CD4-positive, alpha-beta T cell treated with Interleukin-4 for 4 hours (primary cell): ENCODE measurements at regions not wholly inside any gene's neighbourhood (a gene's known extent, or its start where the extent isn't known, plus 50 kb on each side); places are given as distances from the start of the nearest gene placed in this dataset.

Source experiments
- DNase-seq: peaks from one replicate; pipeline ENCODE4 v3.0.0-alpha.2; 2020

- DNase-seq = no peak
Observed at GRCh38 chr21:35682904-35683549, 377.3 kb downstream of the SETD4 start.

DNA sequence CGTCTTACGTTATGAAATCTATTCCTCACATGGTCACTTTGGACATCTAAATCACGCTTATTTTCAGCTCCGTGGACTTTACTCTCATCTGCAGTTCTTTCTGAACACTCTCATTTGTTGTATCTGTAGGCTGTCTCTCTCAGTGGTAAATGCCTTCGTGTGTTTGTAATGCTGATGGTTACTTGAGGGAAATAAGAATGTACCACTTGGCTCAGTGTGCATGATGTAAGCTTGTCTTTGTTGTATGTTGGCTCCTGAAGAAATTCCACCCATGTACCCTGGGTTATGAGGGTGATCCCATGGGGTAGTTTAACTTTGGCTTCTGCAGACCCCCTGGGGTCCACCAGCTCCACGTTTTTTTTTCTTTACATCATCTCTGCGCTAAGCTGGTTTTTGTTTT lies 378.4 kb downstream of the SETD4 start:
- DNase-seq = no peak

DNA sequence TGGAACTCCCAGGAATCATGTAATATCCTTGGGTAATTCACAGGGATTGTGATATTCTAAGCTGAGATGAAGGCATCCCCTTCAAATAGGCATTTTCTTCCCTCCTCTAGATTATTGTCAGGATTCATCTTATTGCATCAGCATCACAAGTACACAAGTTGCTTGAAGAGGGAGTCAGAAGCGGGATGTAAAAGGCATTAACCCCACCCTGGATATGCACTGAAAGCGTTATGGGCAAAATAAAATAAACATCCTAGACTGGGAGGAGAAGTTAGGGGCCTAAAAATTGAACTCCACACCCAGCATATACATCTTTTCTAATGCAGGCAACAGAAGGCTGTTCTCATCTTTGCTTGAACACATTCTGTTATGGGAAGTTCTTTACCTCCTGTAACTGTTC lies 381.2 kb downstream of the SETD4 start:
- no peak for DNase-seq

DNA sequence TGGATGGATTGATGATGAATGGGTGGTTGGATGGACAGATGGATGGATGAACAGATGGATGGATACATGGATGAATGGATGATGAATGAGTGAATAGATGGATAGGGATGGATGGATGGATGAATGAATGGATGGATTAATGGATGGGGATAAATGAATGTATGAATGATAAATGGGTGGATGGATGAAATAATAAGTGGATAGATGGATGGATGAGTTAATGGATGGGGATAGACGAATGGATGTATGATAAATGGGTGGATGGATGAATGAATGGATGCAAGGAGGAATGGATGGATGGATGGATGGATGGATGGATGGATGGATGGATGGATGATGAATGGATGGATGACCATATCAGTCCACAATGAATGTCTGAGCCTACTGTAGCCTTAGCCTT lies 381.9 kb downstream of the SETD4 start:
- no peak for DNase-seq

DNA sequence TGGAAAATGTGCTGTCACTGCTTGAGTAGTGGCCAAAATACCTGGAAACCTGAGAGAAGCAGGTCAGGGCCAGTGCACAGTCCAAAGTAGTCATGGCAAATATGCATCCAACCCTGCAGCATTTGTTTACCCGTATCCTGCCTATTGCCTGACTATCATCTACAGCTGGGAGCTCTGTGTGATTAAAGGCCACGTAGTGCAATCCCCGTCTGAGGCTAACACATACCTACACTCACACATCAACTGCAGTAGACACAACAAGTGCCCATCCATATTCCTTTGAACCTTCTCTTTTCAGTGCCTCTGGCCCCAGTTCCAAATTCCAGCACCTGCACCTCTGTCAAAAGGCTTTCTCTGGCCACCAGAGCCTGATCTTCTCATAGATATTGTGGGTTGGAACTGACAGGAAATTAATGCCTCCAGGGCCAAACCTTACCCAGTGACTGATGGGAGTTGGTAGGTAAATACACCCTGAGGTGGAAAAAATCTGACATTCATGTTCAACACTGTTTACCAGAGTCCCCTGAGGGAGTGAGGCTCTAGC lies 383.0 kb downstream of the SETD4 start:
- DNase-seq = no peak

DNA sequence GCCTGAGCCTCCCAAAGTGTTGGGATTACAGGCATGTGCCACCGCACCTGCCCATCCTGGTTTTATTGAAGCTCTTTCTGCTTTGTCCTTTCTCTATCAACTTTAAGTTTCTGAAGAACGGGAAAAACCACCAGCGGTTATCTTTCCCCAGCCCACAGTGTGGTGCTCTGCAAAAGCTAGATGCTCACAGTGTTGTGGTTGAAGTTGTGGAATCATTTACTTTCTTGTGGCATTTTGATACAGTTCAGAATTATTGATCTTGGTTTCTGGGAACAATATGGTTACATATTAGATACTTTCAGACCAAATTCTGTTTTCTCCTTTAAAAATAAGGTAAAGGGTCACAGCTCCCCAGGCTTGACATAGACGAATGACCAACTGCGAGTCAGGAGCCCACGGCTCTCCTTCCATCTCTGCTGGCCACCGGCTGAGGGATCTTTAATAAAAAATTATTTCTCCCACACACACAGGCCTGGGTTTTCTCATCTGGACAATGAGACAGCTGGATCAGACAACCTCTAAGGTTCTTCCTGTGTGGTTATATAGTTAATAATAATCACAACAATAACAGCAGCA lies 385.3 kb downstream of the SETD4 start:
- no peak for DNase-seq

DNA sequence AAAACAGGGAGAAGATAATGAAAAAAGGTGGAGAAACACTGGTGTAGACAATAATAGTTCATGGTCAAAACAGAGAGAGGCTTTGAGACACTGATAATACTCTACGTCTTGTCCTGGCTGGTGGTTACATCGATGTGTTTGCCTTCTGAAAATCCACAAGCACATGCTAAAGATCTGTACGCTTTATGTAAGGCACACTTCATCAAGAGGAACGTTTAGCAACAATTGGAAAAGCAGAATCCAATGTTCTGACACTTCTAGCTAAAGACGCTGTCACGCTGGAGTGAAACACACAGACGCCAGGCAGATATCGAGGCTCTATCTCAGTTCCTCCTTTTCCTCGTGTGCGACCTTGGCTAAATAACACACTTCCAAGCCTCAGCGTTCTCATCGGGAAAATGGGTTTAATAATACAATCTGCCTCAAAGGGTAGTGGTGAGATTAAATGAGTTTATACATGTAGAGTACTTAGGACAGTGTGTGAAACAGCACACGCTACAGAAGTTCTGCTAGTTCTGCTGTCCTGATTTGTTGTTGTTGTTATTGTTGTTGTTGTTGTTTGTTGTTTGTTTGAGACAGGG lies 386.1 kb downstream of the SETD4 start:
- DNase-seq = no peak

DNA sequence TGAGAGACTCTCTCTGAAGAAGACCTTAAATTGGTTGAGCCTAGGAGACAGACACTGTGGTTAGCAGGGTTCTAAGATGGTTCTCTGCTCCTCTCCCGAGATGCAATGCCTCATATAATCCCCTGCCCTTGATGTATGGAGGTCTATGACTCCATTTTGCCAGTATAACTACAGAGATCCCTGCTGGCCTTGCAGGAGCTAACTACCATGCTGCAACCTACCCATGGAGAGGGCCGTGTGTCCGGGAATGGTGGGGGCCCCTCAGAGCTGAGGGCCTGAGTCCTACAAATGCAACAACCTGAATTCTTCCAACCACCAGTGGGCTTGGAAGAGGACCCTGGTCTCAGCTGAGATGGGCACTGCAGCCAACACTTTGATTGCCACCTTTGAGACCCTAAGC lies 388.0 kb downstream of the SETD4 start:
- DNase-seq = no peak

DNA sequence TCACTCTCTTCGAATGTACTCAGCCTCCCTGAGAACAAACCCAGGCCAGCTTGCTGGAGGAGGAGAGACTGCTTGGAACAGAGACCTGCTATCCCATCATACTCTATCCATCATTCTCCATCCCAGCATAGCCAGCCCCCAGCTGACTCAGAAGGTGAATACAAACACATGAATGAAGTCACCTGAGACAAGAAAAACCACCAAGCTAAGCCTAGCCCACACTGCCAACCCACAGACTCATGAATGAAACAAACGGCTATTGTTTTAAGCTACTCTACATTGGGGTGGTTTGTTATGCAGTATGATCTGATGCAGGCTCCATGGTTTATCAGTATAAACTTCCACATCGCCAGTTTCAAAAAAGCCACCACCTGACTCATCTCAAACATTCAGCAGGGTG lies 395.6 kb downstream of the SETD4 start:
- DNase-seq = no peak

DNA sequence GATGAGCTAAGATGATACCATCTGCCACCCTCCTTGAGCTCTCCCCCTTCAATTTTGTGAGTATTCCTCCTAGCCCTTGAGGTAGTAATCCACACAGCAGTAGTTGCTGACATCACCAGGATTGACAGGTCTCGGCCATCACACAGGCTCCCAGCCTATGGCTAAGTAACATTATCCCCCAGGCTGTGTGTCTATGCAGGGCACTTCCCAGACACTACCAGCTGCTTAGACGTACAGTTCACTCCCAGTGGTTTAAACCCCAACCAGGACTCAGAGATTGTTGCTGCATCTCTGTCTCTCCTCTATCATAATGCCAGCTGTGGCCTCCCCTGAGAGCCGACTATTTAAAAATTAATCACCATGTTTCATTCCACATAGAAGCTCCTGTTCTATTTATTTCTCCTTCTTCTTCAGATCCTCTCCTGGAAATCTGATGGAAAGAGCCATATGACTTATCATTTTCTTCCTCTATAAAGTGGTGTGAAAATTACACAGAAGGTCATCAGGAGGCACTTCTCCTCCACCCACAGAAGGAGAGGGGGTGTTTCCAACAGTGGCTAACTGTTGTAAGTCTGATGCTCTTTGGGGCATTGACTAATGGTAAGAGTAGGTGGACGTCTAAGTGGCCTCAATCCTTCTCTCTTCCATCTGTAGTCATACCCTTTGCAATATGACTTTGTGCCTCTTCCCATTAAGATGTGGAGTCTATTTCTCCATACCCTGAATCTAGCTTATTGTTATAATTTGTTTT lies 396.3 kb downstream of the SETD4 start:
- no peak for DNase-seq

DNA sequence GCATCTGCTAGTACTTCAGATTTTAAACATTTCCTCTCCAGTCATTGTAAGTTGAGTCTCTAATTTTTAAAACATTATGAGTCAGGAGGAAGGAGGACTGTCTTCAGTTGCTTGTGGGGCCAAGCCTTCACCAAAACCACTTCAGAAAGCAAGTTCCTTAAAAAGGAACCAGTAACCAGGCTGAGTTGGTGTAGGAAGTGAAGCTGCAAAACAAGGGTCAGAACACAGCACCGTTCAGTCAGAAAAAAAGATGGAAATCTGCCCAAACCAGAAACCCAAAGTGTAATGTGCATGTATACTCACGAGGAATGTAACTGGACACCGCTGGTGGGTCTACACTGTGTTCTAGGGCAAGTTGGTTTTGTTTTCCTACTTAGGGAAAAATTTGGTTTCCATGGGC lies 402.1 kb downstream of the SETD4 start:
- no peak for DNase-seq

DNA sequence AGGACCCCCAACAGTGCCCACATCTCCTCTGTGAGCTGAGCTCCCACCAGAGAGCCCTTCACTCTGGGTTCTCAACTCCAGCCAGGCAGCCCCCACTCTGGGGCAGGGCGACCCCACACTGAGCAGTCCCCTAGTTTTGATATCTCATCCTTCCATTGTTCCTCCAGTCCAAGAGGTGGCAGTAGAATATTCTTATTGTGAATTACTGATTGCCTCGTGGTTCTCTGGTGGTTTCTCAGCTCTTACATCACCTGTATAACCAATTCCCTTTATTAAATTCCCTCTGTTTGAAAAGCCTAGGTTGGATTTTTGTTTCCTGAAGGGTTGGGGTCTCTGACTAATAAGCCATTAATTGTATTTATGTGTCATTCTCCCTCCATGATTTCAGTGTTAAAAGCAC lies 407.5 kb downstream of the SETD4 start:
- DNase-seq = no peak

- DNase-seq = no peak
Observed at GRCh38 chr21:35652196-35652595, 408.1 kb downstream of the SETD4 start.

- DNase-seq = no peak
Observed at GRCh38 chr21:35651196-35651595, 409.1 kb downstream of the SETD4 start.

DNA sequence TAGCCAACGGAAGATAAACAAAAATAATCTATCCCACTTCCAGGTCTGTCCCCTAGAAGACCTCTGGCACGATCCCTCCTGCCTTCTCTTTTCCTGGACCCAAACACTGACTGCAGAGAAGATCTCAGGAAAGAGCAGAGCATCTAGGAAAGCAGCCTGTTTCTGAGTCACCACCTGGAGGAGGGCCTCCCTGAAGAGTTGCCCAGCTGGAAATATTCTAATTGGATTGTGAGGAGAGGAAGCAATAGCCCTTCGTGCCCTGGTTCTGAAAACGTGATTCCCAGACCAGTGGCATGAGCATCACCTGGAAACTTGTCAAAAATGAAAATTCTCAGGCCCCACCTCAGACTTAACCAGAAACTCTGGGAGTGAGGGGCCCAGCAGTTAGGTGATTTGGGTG lies 411.1 kb downstream of the SETD4 start:
- no peak for DNase-seq

GRCh38 chr21:35648512-35648911 lies 411.8 kb downstream of the SETD4 start:
- DNase-seq = no peak

DNA sequence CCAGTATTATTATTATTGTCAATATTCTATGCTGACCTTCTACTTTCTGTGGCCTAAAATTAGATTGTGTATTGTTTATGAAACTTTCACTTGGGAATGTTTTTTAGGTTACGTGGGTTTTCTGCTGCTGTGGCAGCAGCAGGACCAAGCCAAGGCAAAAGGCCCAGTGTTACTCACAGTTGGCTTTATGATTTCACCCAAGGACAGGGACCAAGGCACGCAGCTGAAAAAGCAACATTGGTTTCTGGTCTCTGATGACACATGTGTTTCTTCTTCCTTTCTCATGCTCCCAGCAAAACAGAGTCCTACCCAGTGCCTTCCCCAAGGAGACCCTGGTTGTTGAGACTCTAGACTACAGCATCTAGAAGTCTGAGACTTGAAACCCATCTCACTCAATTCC lies 413.7 kb downstream of the SETD4 start:
- no peak for DNase-seq

DNA sequence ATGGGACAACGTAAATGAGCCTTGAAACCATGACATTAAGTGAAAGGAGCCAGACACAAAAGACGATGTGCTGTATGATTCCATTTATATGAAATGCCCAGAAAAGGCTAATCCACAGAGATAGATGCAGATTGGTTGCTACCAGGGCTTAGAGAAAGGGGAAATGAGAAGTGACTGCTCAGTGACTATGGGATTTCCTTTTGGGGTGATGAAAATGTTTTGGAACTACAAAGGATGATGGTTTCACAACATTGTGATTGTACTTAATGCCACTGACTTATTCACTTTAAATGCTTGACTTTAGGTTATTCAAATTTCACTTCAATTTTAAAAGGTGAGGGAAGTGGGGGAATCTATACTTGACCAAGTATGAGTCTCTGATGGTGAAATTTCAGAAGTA lies 414.3 kb downstream of the SETD4 start:
- no peak for DNase-seq

DNA sequence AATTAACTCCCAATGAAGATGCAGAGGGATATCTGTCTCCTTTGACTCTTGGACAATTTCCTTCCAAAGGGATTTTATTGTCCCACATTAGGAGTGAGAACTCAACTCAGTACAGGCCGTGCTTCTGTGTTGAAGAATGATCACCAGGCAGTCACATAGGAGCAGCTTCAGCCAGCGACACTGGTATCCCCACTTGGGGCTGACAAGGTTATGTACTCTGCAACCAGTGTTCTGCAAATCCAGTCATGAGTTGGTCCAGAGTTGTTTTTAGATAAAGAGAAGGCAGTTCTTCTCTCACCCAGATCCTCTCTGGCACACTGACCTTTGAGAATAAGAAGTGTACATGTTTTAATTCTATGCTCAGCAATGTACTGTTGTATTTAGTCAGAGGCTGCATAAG lies 415.8 kb downstream of the SETD4 start:
- DNase-seq = no peak

DNA sequence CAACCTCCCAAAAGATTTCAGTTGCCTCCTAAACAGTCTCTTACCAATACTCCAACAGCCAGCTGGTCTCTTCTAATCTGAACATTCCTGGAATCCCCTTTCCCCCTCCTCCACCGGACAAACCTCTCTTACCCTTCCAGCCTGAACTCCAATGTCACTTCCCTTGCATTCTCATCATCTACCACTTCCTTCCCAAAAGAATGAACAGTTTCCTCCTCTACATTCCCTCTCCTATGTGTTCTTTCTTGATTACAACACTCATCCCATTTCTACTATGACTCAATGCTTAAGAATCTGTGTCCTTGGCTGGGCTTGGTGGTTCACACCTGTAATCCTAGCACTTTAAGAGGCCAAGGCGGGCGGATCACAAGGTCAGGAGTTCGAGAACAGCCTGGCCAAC lies 417.1 kb downstream of the SETD4 start:
- DNase-seq = no peak

- no peak for DNase-seq
Observed at GRCh38 chr21:35641271-35642016, 418.9 kb downstream of the SETD4 start.

GRCh38 chr21:35637431-35637830 lies 422.9 kb downstream of the SETD4 start:
- no peak for DNase-seq

DNA sequence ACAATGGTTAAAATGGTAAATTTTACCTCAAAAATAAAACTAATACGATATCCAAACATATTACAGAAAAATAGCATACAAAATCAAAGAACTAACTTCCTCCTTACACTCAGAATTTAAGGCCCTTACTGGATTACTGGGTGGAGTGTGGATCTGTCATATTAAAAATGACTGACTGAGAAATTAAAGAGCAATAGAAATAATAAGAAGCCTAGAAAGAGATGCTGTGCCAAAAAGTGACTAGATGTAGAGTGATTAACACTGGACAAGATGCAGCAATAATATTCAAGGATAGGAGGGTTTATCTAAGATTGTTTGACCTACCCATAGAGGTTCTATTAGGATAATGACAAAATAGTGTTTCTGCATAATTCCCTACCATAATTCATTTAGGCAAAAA lies 424.3 kb downstream of the SETD4 start:
- no peak for DNase-seq
